Fibroblast of mammary gland (primary cell): ENCODE measurements at regions not wholly inside any gene's neighbourhood (a gene's known extent, or its start where the extent isn't known, plus 50 kb on each side); places are given as distances from the start of the nearest gene placed in this dataset.
A peak's percentile ranks its signal among the peaks of the same experiment; 100 is the strongest.
"Not testable (repeated sequence)": the region's sequence is repeated elsewhere in the genome, so short reads cannot be mapped to it uniquely, and the experiment has no call there.

Experiments
- DNase-seq: peaks from one replicate; pipeline ENCODE4 v3.0.0-alpha.2; 2010; ENCODE audit warnings: low read depth
- H3K4me3 ChIP-seq: 2 replicates; pipeline ENCODE4 v1.5.1; 2011; ENCODE audit warnings: low read depth, mild to moderate bottlenecking, low read length, moderate library complexity; ENCODE audit not compliant: control insufficient read depth
- TF ChIP-seq, protein P1 (sequence below): conservative IDR thresholded peaks from 2 replicates; pipeline ENCODE4 v1.5.1; 2011; ENCODE audit warnings: low read depth, low read length, inconsistent platforms; ENCODE audit not compliant: control insufficient read depth, insufficient read depth

DNA sequence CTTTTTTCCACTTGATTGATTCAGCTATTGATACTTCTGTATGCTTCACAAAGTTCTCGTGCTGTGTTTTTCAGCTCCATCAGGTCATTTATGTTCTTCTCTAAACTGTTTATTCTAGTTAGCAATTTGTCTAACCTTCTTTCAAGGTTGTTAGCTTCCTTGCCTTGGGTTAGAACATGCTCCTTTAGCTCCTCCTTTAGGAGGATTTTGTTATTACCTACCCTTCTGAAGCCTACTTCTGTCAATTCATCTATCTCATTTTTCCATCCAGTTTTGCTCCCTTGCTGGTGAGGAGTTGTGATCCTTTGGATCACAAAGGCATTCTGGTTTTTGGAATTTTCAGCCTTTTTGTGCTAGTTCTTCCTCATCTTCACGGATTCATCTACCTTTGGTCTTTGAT is 344.7 kb upstream of the CLEC14A start:
- peak; percentile 54 for DNase-seq
- H3K4me3 ChIP-seq = not testable (repeated sequence)
- TF ChIP-seq, protein P1, sequence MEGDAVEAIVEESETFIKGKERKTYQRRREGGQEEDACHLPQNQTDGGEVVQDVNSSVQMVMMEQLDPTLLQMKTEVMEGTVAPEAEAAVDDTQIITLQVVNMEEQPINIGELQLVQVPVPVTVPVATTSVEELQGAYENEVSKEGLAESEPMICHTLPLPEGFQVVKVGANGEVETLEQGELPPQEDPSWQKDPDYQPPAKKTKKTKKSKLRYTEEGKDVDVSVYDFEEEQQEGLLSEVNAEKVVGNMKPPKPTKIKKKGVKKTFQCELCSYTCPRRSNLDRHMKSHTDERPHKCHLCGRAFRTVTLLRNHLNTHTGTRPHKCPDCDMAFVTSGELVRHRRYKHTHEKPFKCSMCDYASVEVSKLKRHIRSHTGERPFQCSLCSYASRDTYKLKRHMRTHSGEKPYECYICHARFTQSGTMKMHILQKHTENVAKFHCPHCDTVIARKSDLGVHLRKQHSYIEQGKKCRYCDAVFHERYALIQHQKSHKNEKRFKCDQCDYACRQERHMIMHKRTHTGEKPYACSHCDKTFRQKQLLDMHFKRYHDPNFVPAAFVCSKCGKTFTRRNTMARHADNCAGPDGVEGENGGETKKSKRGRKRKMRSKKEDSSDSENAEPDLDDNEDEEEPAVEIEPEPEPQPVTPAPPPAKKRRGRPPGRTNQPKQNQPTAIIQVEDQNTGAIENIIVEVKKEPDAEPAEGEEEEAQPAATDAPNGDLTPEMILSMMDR = peak; percentile 34

DNA sequence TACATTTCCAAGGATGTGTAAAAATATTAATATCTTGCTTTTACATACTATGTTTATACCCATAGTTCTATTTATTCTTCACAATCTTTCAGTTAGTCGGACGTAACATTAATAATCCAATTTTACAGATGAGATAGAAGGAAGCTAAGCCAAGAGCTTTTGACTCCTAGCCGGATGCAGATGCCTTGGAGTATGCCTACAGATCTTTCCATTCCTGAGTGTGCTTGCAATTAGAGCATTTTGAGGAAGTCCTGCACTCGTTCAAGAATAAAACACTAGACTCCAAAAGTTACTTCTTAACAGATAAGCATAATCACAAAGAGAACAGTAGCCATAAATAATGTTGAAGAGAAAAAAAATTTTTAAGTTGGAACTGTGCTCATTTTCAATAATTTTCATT is 337.6 kb upstream of the CLEC14A start:
- TF ChIP-seq, protein P1 = no peak
- DNase-seq = no peak
- no peak overlapping the region for H3K4me3 ChIP-seq

DNA sequence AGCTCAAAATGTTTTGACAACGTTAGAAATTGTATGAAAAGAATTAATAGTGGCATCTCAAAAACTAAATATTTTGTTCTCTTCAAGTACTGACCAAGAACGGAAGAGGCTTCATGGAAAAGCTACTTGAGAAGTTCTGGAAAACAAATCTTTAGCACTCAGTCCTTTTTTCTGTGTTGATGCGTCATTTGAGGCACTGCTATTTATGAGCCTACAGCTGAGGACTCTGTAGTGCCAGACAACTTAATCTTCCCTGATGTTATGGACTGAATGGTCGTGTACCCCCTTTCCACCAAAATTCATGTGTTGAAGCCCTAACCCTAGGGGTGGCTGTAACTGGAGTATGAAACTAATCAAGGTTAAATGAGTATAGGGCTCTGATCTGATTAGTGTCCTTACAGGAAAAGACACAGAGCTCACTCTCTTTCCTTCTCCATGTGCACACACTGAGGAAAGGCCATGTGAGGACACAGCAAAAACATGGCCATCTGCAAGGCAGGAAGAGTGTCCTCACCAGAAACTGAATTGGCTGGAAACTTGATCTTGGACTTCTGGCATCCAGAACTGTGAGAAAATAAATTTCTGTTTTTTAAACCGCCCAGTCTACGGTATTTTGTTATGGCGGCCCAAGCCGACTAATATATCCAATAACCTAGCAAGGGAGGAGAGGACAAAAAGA is 337.0 kb upstream of the CLEC14A start:
- no peak overlapping the region for H3K4me3 ChIP-seq
- peak; percentile 21 for DNase-seq
- TF ChIP-seq, protein P1 = no peak

DNA sequence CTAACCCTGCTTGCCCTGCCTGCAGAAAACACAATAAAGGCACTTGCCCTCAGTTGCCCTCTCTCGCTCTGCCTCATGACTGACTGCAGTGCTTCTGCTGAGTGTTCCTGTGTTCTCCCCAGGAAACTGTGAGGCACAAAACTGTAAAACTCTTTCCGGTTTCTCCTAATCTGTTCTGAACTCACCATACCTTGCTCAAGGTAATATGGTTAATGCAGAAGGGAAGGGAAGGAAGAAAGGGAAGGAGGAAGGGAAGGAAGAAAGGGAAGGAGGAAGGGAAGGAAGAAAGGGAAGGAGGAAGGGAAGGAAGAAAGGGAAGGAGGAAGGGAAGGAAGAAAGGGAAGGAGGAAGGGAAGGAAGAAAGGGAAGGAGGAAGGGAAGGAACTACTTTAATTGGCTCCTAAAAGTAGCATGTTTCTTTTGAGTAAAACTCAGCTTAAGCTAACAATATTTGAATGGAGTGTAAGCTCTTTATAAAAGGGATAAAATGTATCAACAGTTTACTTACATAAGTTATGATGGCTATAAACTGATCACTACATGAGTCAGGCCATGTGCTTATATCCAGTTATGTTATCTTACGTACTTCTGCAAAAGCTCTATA is 334.0 kb upstream of the CLEC14A start:
- H3K4me3 ChIP-seq = no peak overlapping the region
- TF ChIP-seq, protein P1 = no peak
- DNase-seq = no peak

DNA sequence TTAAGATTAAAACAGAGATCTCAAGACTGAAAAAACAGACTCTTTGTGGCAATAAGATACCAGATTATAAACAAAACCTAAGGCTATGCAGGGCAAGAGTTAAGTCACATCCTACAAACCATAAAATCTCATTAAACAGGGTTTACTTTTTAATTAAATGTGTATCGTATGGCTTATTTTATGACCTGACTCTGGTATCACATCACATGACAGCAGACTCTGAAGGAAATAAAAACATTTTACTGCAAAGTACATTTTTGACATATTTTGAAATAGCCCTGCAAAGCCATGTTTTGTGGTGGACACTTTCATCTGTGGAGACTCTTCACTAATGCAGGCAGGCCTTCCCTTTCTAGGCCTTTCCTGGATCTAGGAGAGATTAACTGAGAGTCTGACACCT is 327.6 kb upstream of the CLEC14A start:
- TF ChIP-seq, protein P1 = no peak
- no peak for DNase-seq
- H3K4me3 ChIP-seq = no peak overlapping the region

DNA sequence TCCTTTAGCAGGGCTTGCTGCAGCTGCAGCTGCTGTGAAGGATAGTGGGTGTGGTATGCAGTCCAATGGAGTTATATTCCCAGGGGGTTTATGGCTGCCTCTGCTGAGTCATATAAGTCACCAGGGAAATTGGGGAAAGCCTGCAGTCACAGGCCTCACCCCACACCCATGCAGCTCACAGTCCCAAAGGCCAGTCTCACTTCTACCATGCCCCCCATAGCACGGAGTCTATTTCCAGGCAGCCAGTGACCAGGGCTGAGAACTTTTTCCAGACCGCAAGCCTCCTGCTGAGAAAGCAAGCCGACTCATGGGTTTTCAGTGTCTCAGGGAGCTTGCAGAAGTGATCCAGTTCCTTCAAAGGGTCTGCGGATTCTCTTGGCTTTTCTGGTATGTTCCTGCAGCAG is 322.4 kb upstream of the CLEC14A start:
- no peak overlapping the region for H3K4me3 ChIP-seq
- peak; percentile 42 for DNase-seq
- TF ChIP-seq, protein P1 = no peak
